Gastroesophageal sphincter (tissue), 4 donors: ENCODE measurements at regions not wholly inside any gene's neighbourhood (a gene's known extent, or its start where the extent isn't known, plus 50 kb on each side); places are given as distances from the start of the nearest gene placed in this dataset.

Experiments
- ATAC-seq: fragments of 150-250 bp; one replicate; pipeline ENCODE4 v1.9.1; 2016; ENCODE audit warnings: mild to moderate bottlenecking, moderate library complexity
- H3K27ac ChIP-seq, 4 donors: fragments of 200-600 bp; sonication (generic) in 3 of 4; 1 replicate in 3 of 4; 2 replicates in 1 of 4; pipeline ENCODE4 v1.5.1; 2016 to 2019
- H3K27me3 ChIP-seq: fragments of 200-600 bp; sonication (generic); one replicate; pipeline ENCODE4 v1.5.1; 2019
- H3K36me3 ChIP-seq, 2 donors: fragments of 200-600 bp; sonication (generic); one replicate each; pipeline ENCODE4 v1.5.1; 2019; ENCODE audit warnings: control low read depth in 1 of 2
- H3K4me1 ChIP-seq, 3 donors: fragments of 200-600 bp; sonication (generic); 1 replicate in 2 of 3; 2 replicates in 1 of 3; pipeline ENCODE4 v1.5.1; 2016 to 2019; ENCODE audit warnings: control low read depth in 2 of 3
- H3K4me3 ChIP-seq, 2 donors: fragments of 200-600 bp; sonication (generic); one replicate each; pipeline ENCODE4 v1.5.1; 2019; ENCODE audit warnings: mild to moderate bottlenecking in 1 of 2, moderate library complexity in 1 of 2
- H3K9me3 ChIP-seq, 3 donors: fragments of 200-600 bp; sonication (generic); one replicate each; pipeline ENCODE4 v1.5.1; 2017 to 2019; ENCODE audit warnings: control low read depth in 2 of 3
- CTCF ChIP-seq, 4 experiments: fragments of 200-600 bp in 2 of 4; fragments of 450-650 bp in 2 of 4; sonication (generic) in 1 of 4; IDR thresholded peaks; one replicate each; pipeline ENCODE4 v1.5.1; 2017 to 2019; ENCODE audit warnings: antibody characterized with exemption in 4 of 4, mild to moderate bottlenecking in 2 of 4, moderate library complexity in 2 of 4
- EP300 ChIP-seq: sonication (generic); formaldehyde crosslinking; IDR thresholded peaks from one replicate; pipeline ENCODE4 v1.6.1; 2017; ENCODE audit warnings: antibody characterized with exemption, mild to moderate bottlenecking
- POLR2A ChIP-seq, 2 donors: fragments of 450-650 bp; IDR thresholded peaks; one replicate each; pipeline ENCODE4 v1.6.1; 2017; ENCODE audit warnings: antibody characterized with exemption in 2 of 2, mild to moderate bottlenecking in 2 of 2, moderate library complexity in 1 of 2
- POLR2AphosphoS5 ChIP-seq: sonication (generic); formaldehyde crosslinking; IDR thresholded peaks from one replicate; pipeline ENCODE4 v1.6.1; 2017; ENCODE audit warnings: antibody characterized with exemption
- whole genome bisulfite sequencing, 2 donors: methylation state at CpG; one replicate each; pipeline ENCODE4 v1.1.5; 2018; ENCODE audit warnings: low coverage in 1 of 2; 5-methylcytosine and 5-hydroxymethylcytosine counted together

GRCh38 chr4:175930471-175930870, 118.4 kb upstream of the GPM6A start:
- TF ChIP-seq EP300 = no peak
- no peak for TF ChIP-seq POLR2A (IDR thresholded peaks at IDR 0.05)
- no peak for TF ChIP-seq POLR2AphosphoS5
- TF ChIP-seq CTCF (IDR thresholded peaks at IDR 0.05) = no peak
- no peaks in the 10 kb centered on the region for H3K9me3 ChIP-seq
- H3K27me3 ChIP-seq = no peaks in the 10 kb centered on the region
- no peaks in the 10 kb centered on the region for H3K36me3 ChIP-seq
- no peak overlapping the region for H3K4me3 ChIP-seq
- peaks cover 0 to 21% (median 0%) of the 10 kb centered on the region in 3 donors for H3K4me1 ChIP-seq
- no peak for ATAC-seq
- H3K27ac ChIP-seq = no peak overlapping the region

GRCh38 chr4:175932116-175932515, 120.1 kb upstream of the GPM6A start:
- no peak for ATAC-seq
- 92 to 97% methylated on average over 5 to 9 of the region's 9 CpGs for WGBS, 2 donors
- H3K4me3 ChIP-seq = no peak overlapping the region
- H3K4me1 ChIP-seq = peaks cover 0 to 21% (median 0%) of the 10 kb centered on the region in 3 donors
- no peaks in the 10 kb centered on the region for H3K36me3 ChIP-seq
- H3K27ac ChIP-seq = no peak overlapping the region
- H3K9me3 ChIP-seq = no peaks in the 10 kb centered on the region
- TF ChIP-seq POLR2AphosphoS5 (no peak), CTCF (IDR thresholded peaks at IDR 0.05) (no peak), POLR2A (IDR thresholded peaks at IDR 0.05) (no peak), EP300 (no peak)
- H3K27me3 ChIP-seq = no peaks in the 10 kb centered on the region

GRCh38 chr4:175934506-175934905, 122.4 kb upstream of the GPM6A start:
- Histone ChIP-seq H3K36me3 (no peaks in the 10 kb centered on the region), H3K9me3 (no peaks in the 10 kb centered on the region), H3K27me3 (no peaks in the 10 kb centered on the region), H3K4me3 (no peak overlapping the region), H3K4me1 (peaks cover 0 to 7% (median 0%) of the 10 kb centered on the region in 3 donors), H3K27ac (no peak overlapping the region)
- no peak for ATAC-seq
- WGBS, 2 donors = 52 to 86% methylated on average over 3 of the region's 3 CpGs
- TF ChIP-seq POLR2A (IDR thresholded peaks at IDR 0.05) (no peak), CTCF (IDR thresholded peaks at IDR 0.05) (no peak), EP300 (no peak), POLR2AphosphoS5 (no peak)

GRCh38 chr4:175935016-175935661, 123.1 kb upstream of the GPM6A start:
- no peak overlapping the region for H3K4me3 ChIP-seq
- H3K27ac ChIP-seq = no peak overlapping the region
- ATAC-seq = no peak
- peaks cover 0 to 7% (median 0%) of the 10 kb centered on the region in 3 donors for H3K4me1 ChIP-seq
- no peak for TF ChIP-seq POLR2A (IDR thresholded peaks at IDR 0.05)
- no peak for TF ChIP-seq EP300
- no peaks in the 10 kb centered on the region for H3K36me3 ChIP-seq
- H3K9me3 ChIP-seq = no peaks in the 10 kb centered on the region
- no peaks in the 10 kb centered on the region for H3K27me3 ChIP-seq

DNA sequence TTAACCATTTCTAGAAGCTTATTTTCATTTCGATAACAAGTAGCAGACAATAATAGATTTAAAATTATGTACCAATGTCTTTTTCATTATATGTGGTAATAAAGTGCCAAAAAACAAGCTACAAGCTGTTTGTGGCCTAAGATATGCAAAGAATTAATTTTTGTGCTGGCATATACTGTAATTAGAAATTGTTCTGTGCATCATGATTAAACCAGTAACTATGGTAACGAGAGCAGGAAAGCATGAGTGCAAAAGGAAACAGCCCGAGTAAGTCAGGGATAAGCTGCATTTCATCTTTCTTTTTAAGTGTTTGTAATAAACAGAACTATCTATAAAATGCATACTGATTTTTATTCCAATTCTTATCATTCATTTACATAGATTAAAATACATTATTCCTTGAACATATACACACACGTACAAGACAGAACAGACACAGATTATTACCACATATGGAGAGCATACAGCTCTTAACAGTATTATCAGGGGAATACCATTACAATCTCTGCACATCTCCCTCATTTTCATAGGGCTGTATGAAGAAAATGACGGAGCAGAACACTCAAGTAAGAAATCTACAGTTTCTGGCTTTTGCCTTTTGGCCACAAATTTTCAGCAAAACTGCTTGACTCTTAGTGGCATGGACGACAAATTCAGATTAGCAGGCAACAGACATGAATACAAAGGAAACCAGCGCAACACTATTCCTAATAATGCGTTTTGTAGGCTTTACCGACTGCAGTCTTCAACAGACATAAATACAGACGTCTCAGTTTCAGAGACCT, 121.3 kb upstream of the WDR17 start:
- Histone ChIP-seq H3K4me1 (peaks cover 0 to 8% (median 0%) of the 10 kb centered on the region in 3 donors), H3K27me3 (no peaks in the 10 kb centered on the region), H3K4me3 (no peak overlapping the region), H3K36me3 (no peaks in the 10 kb centered on the region), H3K9me3 (no peaks in the 10 kb centered on the region), H3K27ac (no peak overlapping the region)
- ATAC-seq = no peak
- 79 to 89% methylated on average over 10 of the region's 10 CpGs for WGBS, 2 donors
- TF ChIP-seq POLR2A (IDR thresholded peaks at IDR 0.05) = no peak
